ENCODE measurements at regions not wholly inside any gene's neighbourhood (a gene's known extent, or its start where the extent isn't known, plus 50 kb on each side); places are given as distances from the start of the nearest gene placed in this dataset.

- no peak for DNase-seq
Observed at GRCh38 chr21:27831816-27832569, 865.1 kb upstream of the ADAMTS5 start.

- no peak for DNase-seq
Observed at GRCh38 chr21:27831177-27831576, 864.3 kb upstream of the ADAMTS5 start.

- no peak for DNase-seq
Observed at GRCh38 chr21:27827972-27828371, 861.1 kb upstream of the ADAMTS5 start.

GRCh38 chr21:27825035-27825434 is 858.1 kb upstream of the ADAMTS5 start:
- DNase-seq = no peak

- no peak for DNase-seq
Observed at GRCh38 chr21:27823652-27824201, 856.8 kb upstream of the ADAMTS5 start.

- no peak for DNase-seq
Observed at GRCh38 chr21:27820342-27820741, 853.5 kb upstream of the ADAMTS5 start.

- no peak for DNase-seq
Observed at GRCh38 chr21:27819299-27819698, 852.4 kb upstream of the ADAMTS5 start.

GRCh38 chr21:27818847-27819246 is 852.0 kb upstream of the ADAMTS5 start:
- no peak for DNase-seq

- DNase-seq = no peak
Observed at GRCh38 chr21:27817902-27818623, 851.2 kb upstream of the ADAMTS5 start.

- no peak for DNase-seq
Observed at GRCh38 chr21:27817074-27817473, 850.2 kb upstream of the ADAMTS5 start.

- no peak for DNase-seq
Observed at GRCh38 chr21:27816301-27816700, 849.4 kb upstream of the ADAMTS5 start.

GRCh38 chr21:27814226-27814625 is 847.3 kb upstream of the ADAMTS5 start:
- no peak for DNase-seq

GRCh38 chr21:27813750-27814149 is 846.9 kb upstream of the ADAMTS5 start:
- DNase-seq = no peak

- no peak for DNase-seq
Observed at GRCh38 chr21:27813344-27813743, 846.5 kb upstream of the ADAMTS5 start.

GRCh38 chr21:27812279-27812678 is 845.4 kb upstream of the ADAMTS5 start:
- no peak for DNase-seq

- no peak for DNase-seq
Observed at GRCh38 chr21:27808923-27809322, 842.0 kb upstream of the ADAMTS5 start.

GRCh38 chr21:27807596-27807995 is 840.7 kb upstream of the ADAMTS5 start:
- DNase-seq = no peak

GRCh38 chr21:27806281-27806680 is 839.4 kb upstream of the ADAMTS5 start:
- no peak for DNase-seq

- DNase-seq = no peak
Observed at GRCh38 chr21:27805696-27806095, 838.8 kb upstream of the ADAMTS5 start.

GRCh38 chr21:27804515-27804914 is 837.6 kb upstream of the ADAMTS5 start:
- no peak for DNase-seq

GRCh38 chr21:27803571-27803970 is 836.7 kb upstream of the ADAMTS5 start:
- no peak for DNase-seq

- peak; percentile 8 for DNase-seq
Observed at GRCh38 chr21:27802816-27803475, 836.1 kb upstream of the ADAMTS5 start.

- no peak for DNase-seq
Observed at GRCh38 chr21:27799861-27800260, 833.0 kb upstream of the ADAMTS5 start.

GRCh38 chr21:27796106-27796505 is 829.2 kb upstream of the ADAMTS5 start:
- no peak for DNase-seq
